Fibroblast of villous mesenchyme (primary cell): ENCODE measurements at regions not wholly inside any gene's neighbourhood (a gene's known extent, or its start where the extent isn't known, plus 50 kb on each side); places are given as distances from the start of the nearest gene placed in this dataset.

Experiments used
- DNase-seq: peaks from one replicate; pipeline ENCODE4 v3.0.0-alpha.2; 2010; ENCODE audit warnings: low read depth
- H3K4me3 ChIP-seq: 2 replicates; pipeline ENCODE4 v1.5.1; 2011; ENCODE audit warnings: low read depth, mild to moderate bottlenecking, low read length
- TF ChIP-seq, protein P1 (sequence below): IDR thresholded peaks from 2 replicates; pipeline ENCODE4 v1.5.1; 2012; ENCODE audit warnings: low read depth, mild to moderate bottlenecking, low read length; ENCODE audit not compliant: insufficient read depth

- H3K4me3 ChIP-seq: no peak overlapping the region
- DNase-seq: no peak
- TF ChIP-seq, protein P1, sequence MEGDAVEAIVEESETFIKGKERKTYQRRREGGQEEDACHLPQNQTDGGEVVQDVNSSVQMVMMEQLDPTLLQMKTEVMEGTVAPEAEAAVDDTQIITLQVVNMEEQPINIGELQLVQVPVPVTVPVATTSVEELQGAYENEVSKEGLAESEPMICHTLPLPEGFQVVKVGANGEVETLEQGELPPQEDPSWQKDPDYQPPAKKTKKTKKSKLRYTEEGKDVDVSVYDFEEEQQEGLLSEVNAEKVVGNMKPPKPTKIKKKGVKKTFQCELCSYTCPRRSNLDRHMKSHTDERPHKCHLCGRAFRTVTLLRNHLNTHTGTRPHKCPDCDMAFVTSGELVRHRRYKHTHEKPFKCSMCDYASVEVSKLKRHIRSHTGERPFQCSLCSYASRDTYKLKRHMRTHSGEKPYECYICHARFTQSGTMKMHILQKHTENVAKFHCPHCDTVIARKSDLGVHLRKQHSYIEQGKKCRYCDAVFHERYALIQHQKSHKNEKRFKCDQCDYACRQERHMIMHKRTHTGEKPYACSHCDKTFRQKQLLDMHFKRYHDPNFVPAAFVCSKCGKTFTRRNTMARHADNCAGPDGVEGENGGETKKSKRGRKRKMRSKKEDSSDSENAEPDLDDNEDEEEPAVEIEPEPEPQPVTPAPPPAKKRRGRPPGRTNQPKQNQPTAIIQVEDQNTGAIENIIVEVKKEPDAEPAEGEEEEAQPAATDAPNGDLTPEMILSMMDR: no peak
Measured at GRCh38 chr7:83777406-83778072, 128.6 kb upstream of the SEMA3E start.

DNA sequence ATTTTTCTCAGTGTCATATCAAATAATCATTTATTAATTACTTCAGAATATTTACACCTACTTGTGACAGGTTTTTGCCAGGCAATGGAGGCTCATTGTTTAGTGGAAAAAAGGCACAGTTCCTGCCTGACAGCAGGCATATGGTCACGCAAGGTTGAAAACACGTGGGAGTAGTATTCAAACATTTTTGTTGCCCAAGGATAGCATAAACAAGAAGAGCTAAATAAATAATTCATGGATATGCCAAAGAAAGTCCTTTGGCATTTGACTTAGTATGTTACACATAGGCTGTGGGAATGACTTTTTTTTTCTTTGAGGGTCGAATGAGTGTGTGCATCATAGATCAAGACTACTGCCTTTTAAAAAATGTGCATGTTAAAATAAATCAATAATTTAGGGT, 120.5 kb upstream of the SEMA3E start:
- H3K4me3 ChIP-seq: no peak overlapping the region
- TF ChIP-seq, protein P1: no peak
- no peak for DNase-seq

DNA sequence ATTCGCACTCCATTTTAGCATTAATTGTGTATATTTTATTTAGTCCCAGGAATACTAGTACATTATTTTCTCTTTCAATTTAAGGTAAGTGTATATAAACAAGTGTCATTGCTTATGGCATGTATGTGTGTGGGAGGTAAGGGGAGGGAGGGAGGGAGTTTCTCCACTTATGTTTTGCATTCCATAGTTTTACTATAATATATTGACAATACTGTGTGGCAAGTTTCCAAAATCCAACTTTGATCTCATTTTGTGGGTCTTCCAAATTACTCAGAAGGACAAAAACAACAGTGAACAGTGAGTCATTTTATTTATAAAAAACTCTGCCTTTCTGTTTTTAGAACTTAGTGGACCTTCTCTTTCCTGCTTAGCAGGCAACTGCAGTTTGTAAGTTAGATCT, 102.3 kb upstream of the SEMA3E start:
- DNase-seq: no peak
- TF ChIP-seq, protein P1: no peak
- H3K4me3 ChIP-seq: no peak overlapping the region

- no peak overlapping the region for H3K4me3 ChIP-seq
- DNase-seq: no peak
- TF ChIP-seq, protein P1: no peak
Measured at GRCh38 chr7:83749495-83749894, 100.6 kb upstream of the SEMA3E start.

- no peak overlapping the region for H3K4me3 ChIP-seq
- TF ChIP-seq, protein P1: no peak
- no peak for DNase-seq
Measured at GRCh38 chr7:83739527-83739926, 90.6 kb upstream of the SEMA3E start.

DNA sequence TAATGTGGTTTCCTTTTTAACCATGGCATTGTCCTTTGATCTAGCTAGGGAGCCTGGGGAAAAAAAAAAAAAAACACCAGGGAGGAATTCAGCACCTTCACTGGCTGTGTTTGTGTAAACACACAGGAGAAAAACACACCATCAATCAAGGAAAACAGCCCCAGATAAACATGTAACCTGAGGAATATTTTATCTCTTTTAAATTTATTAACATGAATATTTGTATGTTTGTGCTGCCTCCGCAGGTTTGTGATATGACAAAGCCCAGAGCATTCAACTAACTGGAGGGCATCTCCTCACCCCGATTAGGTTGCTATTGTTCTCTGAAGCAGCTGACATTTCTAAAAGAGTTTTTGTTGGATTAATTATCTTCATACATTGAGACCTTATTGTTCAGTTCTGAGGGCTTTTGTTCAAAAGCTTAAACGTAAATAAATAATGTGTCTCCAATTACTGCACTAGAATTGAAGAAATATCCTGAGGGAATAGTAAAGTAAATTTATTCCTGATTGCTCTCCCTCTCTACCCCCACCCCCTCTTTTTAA, 89.4 kb upstream of the SEMA3E start:
- DNase-seq: no peak
- H3K4me3 ChIP-seq: no peak overlapping the region
- TF ChIP-seq, protein P1: no peak

DNA sequence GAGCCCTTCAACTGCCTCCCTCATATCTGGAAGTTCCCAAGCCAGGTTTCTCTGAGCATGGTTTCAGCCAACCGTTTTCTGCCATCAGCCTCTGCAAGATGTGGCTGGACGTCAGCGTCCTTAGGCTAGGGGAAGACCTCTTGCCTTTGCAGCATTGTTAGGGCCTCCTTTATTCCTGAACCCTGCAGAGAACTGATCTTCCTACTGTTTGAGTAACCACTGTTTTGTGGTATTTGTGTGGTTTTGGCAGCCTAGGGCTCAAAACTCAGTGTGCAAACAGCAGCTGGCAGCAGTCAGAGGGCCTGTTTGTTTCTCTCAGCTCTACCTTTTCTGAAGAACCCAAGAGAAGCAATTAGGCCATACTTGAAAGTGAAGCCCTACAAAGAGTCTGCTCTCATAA, 83.4 kb upstream of the SEMA3E start:
- TF ChIP-seq, protein P1: no peak
- DNase-seq: no peak
- H3K4me3 ChIP-seq: no peak overlapping the region
